ENCODE measurements at regions not wholly inside any gene's neighbourhood (a gene's known extent, or its start where the extent isn't known, plus 50 kb on each side); places are given as distances from the start of the nearest gene placed in this dataset.

DNA sequence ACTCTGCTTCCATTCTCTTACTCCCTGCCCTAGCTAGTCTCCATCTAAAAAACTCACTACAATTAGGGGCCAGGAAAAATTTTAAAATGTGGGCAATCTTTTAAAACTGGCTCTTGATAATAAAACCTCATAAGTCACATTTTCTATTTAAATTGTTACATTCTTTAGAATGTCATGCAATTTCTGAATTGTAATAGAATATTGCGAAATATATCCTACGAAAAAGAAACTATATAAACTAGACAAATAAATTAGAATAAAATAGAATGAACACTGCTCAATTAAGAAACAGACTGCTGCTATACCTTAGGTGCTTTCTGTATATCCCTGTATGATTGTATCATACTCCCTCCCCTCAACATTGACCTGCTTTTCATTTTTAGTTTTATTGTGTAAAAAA lies 826.0 kb downstream of the IGSF11 start:
- POLR2A ChIA-PET (ENCODE audit: unreplicated experiment) = no interaction called here
- intact Hi-C loops (cut with micrococcal nuclease; ENCODE audit: unreplicated experiment) = no loop called here
- Histone ChIP-seq H2AFZ (no peak overlapping the region), H4K20me1 (ENCODE audit: insufficient read depth) (no peaks in the 10 kb centered on the region), H3K9me3 (ENCODE audit: insufficient read depth, low read depth) (no peaks in the 10 kb centered on the region), H3K9me2 (ENCODE audit: insufficient read depth) (no peaks in the 10 kb centered on the region), H3K27me3 (ENCODE audit: insufficient read depth, low read depth) (no peaks in the 10 kb centered on the region), H3K27ac (no peak overlapping the region), H3K4me1 (replicated peaks; ENCODE audit: insufficient read depth) (no peaks in the 10 kb centered on the region), H3F3A (ENCODE audit: insufficient read depth, low read depth) (no peaks in the 10 kb centered on the region), H3K4me3 (no peak overlapping the region), H3K36me3 (ENCODE audit: low read depth) (no peaks in the 10 kb centered on the region), H3K79me2 (ENCODE audit: low read depth) (no peaks in the 10 kb centered on the region), H3K4me2 (no peak overlapping the region)
- DNase-seq = no peak
- CTCF ChIA-PET = no interaction called here
- TF ChIP-seq, protein P1, sequence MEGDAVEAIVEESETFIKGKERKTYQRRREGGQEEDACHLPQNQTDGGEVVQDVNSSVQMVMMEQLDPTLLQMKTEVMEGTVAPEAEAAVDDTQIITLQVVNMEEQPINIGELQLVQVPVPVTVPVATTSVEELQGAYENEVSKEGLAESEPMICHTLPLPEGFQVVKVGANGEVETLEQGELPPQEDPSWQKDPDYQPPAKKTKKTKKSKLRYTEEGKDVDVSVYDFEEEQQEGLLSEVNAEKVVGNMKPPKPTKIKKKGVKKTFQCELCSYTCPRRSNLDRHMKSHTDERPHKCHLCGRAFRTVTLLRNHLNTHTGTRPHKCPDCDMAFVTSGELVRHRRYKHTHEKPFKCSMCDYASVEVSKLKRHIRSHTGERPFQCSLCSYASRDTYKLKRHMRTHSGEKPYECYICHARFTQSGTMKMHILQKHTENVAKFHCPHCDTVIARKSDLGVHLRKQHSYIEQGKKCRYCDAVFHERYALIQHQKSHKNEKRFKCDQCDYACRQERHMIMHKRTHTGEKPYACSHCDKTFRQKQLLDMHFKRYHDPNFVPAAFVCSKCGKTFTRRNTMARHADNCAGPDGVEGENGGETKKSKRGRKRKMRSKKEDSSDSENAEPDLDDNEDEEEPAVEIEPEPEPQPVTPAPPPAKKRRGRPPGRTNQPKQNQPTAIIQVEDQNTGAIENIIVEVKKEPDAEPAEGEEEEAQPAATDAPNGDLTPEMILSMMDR (conservative IDR thresholded peaks at IDR 0.05) = no peak
- no peak for TF ChIP-seq EZH2 (IDR thresholded peaks at IDR 0.05; ENCODE audit: low read depth)
- no TSS peak for BruUV-seq (replicated peaks)

DNA sequence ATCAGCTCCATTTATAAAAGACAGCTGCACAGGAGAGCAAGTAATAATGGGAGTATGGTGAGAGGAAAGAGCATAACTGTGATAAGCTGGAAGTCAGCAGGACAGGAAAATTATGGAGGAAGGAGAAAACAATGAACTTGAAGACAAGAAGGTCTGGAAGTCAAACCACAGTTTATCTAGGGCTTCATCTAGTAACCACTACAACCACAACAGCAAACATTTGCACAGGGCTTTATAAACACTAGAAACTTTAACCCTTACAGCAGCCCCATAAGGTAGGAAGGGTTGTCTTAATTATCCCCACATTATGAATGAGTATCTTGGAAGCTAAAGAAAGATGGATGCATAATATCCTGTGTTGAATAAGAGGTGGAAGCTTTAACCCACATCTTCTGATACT lies 820.8 kb downstream of the IGSF11 start:
- no peaks in the 10 kb centered on the region for H3K79me2 ChIP-seq (ENCODE audit: low read depth)
- H2AFZ ChIP-seq = no peak overlapping the region
- POLR2A ChIA-PET (ENCODE audit: unreplicated experiment) = no interaction called here
- H3K27ac ChIP-seq = no peak overlapping the region
- H3K36me3 ChIP-seq (ENCODE audit: low read depth) = no peaks in the 10 kb centered on the region
- no peak overlapping the region for H3K4me3 ChIP-seq
- no peaks in the 10 kb centered on the region for H4K20me1 ChIP-seq (ENCODE audit: insufficient read depth)
- H3K9me3 ChIP-seq (ENCODE audit: insufficient read depth, low read depth) = no peaks in the 10 kb centered on the region
- CTCF ChIA-PET = no interaction called here
- TF ChIP-seq, protein P1 (conservative IDR thresholded peaks at IDR 0.05) = no peak
- TF ChIP-seq EZH2 (IDR thresholded peaks at IDR 0.05; ENCODE audit: low read depth) = no peak
- intact Hi-C loops (cut with micrococcal nuclease; ENCODE audit: unreplicated experiment) = no loop called here
- BruUV-seq (replicated peaks) = no TSS peak
- H3F3A ChIP-seq (ENCODE audit: insufficient read depth, low read depth) = no peaks in the 10 kb centered on the region
- no peaks in the 10 kb centered on the region for H3K4me1 ChIP-seq (replicated peaks; ENCODE audit: insufficient read depth)
- H3K4me2 ChIP-seq = no peak overlapping the region
- H3K27me3 ChIP-seq (ENCODE audit: insufficient read depth, low read depth) = no peaks in the 10 kb centered on the region
- DNase-seq = no peak
- no peaks in the 10 kb centered on the region for H3K9me2 ChIP-seq (ENCODE audit: insufficient read depth)

DNA sequence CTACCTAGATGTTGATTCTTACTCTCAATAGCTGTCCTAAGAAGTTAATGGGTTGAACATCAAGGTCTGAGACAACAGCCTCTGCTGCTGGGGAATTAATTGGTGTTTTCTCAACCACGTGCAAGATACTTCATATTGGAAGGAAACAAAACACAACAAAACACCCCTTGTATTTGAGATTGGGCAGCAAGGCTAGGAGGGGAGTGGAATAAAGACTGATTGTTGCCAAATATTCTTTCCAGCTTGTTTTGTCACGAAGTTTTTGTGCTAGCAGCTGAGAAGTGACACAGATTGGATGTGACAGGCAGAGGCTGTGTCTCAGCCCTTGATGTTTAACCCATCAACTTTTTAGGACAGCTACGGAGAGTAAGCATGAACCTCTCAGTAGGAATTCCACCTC lies 808.4 kb downstream of the IGSF11 start:
- H3K27ac ChIP-seq = no peak overlapping the region
- H3K4me1 ChIP-seq (replicated peaks; ENCODE audit: insufficient read depth) = no peaks in the 10 kb centered on the region
- no peak overlapping the region for H3K4me3 ChIP-seq
- H2AFZ ChIP-seq = no peak overlapping the region
- ChIA-PET POLR2A (ENCODE audit: unreplicated experiment) (no interaction called here), CTCF (no interaction called here)
- H3K9me2 ChIP-seq (ENCODE audit: insufficient read depth) = no peaks in the 10 kb centered on the region
- H3K27me3 ChIP-seq (ENCODE audit: insufficient read depth, low read depth) = no peaks in the 10 kb centered on the region
- H3K36me3 ChIP-seq (ENCODE audit: low read depth) = no peaks in the 10 kb centered on the region
- H4K20me1 ChIP-seq (ENCODE audit: insufficient read depth) = no peaks in the 10 kb centered on the region
- H3K9me3 ChIP-seq (ENCODE audit: insufficient read depth, low read depth) = no peaks in the 10 kb centered on the region
- H3F3A ChIP-seq (ENCODE audit: insufficient read depth, low read depth) = no peaks in the 10 kb centered on the region
- DNase-seq = no peak
- no peaks in the 10 kb centered on the region for H3K79me2 ChIP-seq (ENCODE audit: low read depth)
- TF ChIP-seq, protein P1 (conservative IDR thresholded peaks at IDR 0.05) = no peak
- no peak for TF ChIP-seq EZH2 (IDR thresholded peaks at IDR 0.05; ENCODE audit: low read depth)
- intact Hi-C loops (cut with micrococcal nuclease; ENCODE audit: unreplicated experiment) = no loop called here
- BruUV-seq (replicated peaks) = no TSS peak
- H3K4me2 ChIP-seq = no peak overlapping the region

Measured in PC-9 (cell line).